ENCODE measurements at regions not wholly inside any gene's neighbourhood (a gene's known extent, or its start where the extent isn't known, plus 50 kb on each side); places are given as distances from the start of the nearest gene placed in this dataset.

- no peak overlapping the region for H2AK9ac ChIP-seq (replicated peaks; ENCODE audit: low read depth, low read length, poor library complexity)
- no peak overlapping the region for H3K4me3 ChIP-seq (ENCODE audit: insufficient read depth, low read depth, low read length)
- H3K18ac ChIP-seq (ENCODE audit: low read depth, low read length), result no peak overlapping the region
- no peak overlapping the region for H2BK5ac ChIP-seq (ENCODE audit: low read depth, low read length, poor library complexity, severe bottlenecking)
- no peaks in the 10 kb centered on the region for H3K27me3 ChIP-seq (ENCODE audit: control insufficient read depth, insufficient read depth, low read length)
- intact Hi-C loops (cut with micrococcal nuclease) (no loop called here), dilution Hi-C loops (cut with HindIII; ENCODE audit: low sequenced_read_pairs, unreplicated experiment) (no loop called here), in situ Hi-C loops (cut with MboI; ENCODE audit: low sequenced_read_pairs) (no loop called here)
- H3K9me3 ChIP-seq (ENCODE audit: control insufficient read depth, insufficient read depth, low read length), result peaks cover 52% of the 10 kb centered on the region
- no peak overlapping the region for H3K4me2 ChIP-seq (ENCODE audit: low read depth, low read length)
- no peaks in the 10 kb centered on the region for H3K36me3 ChIP-seq (ENCODE audit: control insufficient read depth, insufficient read depth, low read length)
- WGBS, 2 experiments (ENCODE audit: extremely low coverage in 2 of 2, insufficient read length in 1 of 2), result 69% methylated on average over 3 of the region's 11 CpGs; no CpG with 5 or more reads in 1 of the 2 experiments
- H4K8ac ChIP-seq (ENCODE audit: low read depth in 2 of 2, low read length in 2 of 2), result no peak overlapping the region
- POLR2A ChIA-PET (ENCODE audit: unreplicated experiment), result no interaction called here
- DNase-seq (no peak), ATAC-seq (ENCODE audit: low read depth) (no peak)
- H2AK5ac ChIP-seq (ENCODE audit: low read depth, low read length), result no peak overlapping the region
- H2BK15ac ChIP-seq (ENCODE audit: low read depth, low read length), result no peak overlapping the region
- H3K27ac ChIP-seq (ENCODE audit: insufficient read depth, low read length), result no peak overlapping the region
- no TSS peak for BruUV-seq (replicated peaks)
- H3K4ac ChIP-seq (ENCODE audit: low read depth, low read length), result no peak overlapping the region
- no peaks in the 10 kb centered on the region for H3K79me1 ChIP-seq (ENCODE audit: low read depth in 1 of 2, low read length in 2 of 2)
- H3K9me1 ChIP-seq (ENCODE audit: insufficient read depth, low read length), result no peaks in the 10 kb centered on the region
- H3K9ac ChIP-seq (ENCODE audit: low read depth, low read length), result no peak overlapping the region
- H2BK120ac ChIP-seq (ENCODE audit: low read depth, low read length), result no peak overlapping the region
- H3K56ac ChIP-seq (ENCODE audit: extremely low read depth, insufficient read depth, low read length), result no peak overlapping the region
- no peak overlapping the region for H3K14ac ChIP-seq (replicated peaks; ENCODE audit: low read depth, low read length)
- CTCF ChIA-PET, result no interaction called here
- H4K91ac ChIP-seq (ENCODE audit: insufficient read depth, low read depth, low read length), result no peak overlapping the region
- TF ChIP-seq MXI1 (IDR thresholded peaks at IDR 0.05; ENCODE audit: borderline replicate concordance, low read depth, low read length) (no peak), USF2 (IDR thresholded peaks at IDR 0.05; ENCODE audit: low read depth, low read length) (no peak), CEBPB (IDR thresholded peaks at IDR 0.05; ENCODE audit: low read depth, low read length) (no peak), CTCF (conservative IDR thresholded peaks at IDR 0.05; ENCODE audit: low read depth, low read length) (no peak), RCOR1 (IDR thresholded peaks at IDR 0.05; ENCODE audit: insufficient replicate concordance, low read length) (no peak), POLR2A (IDR thresholded peaks at IDR 0.05; ENCODE audit: low read depth, low read length) (no peak), SMC3 (IDR thresholded peaks at IDR 0.05; ENCODE audit: low read depth, low read length) (no peak), ELK1 (IDR thresholded peaks at IDR 0.05; ENCODE audit: borderline replicate concordance, low read depth, low read length) (no peak), FOS (IDR thresholded peaks at IDR 0.05; ENCODE audit: low read depth, low read length) (no peak), BHLHE40 (IDR thresholded peaks at IDR 0.05; ENCODE audit: low read depth, low read length) (no peak), MAFK (IDR thresholded peaks at IDR 0.05; ENCODE audit: low read depth, low read length) (no peak), RAD21 (IDR thresholded peaks at IDR 0.05; ENCODE audit: low read length) (no peak), MAZ (IDR thresholded peaks at IDR 0.05; ENCODE audit: borderline replicate concordance, low read depth, low read length) (no peak), RFX5 (IDR thresholded peaks at IDR 0.05; ENCODE audit: low read depth, low read length) (no peak)
- no peak overlapping the region for H3K23ac ChIP-seq (ENCODE audit: low read depth, low read length)
- no peak overlapping the region for H2AFZ ChIP-seq (replicated peaks; ENCODE audit: low read length, poor library complexity)
- no peaks in the 10 kb centered on the region for H4K20me1 ChIP-seq (ENCODE audit: insufficient read depth, low read length)
- no peaks in the 10 kb centered on the region for H3K4me1 ChIP-seq (ENCODE audit: control insufficient read depth, insufficient read depth, low read length)
- no peak overlapping the region for H2BK20ac ChIP-seq (ENCODE audit: low read depth, low read length)
- no peak overlapping the region for H4K5ac ChIP-seq (ENCODE audit: low read depth, low read length)
Measured at GRCh38 chr22:47994601-47995263, 1232.3 kb downstream of the TBC1D22A start.

All from IMR-90 (cell line).